ENCODE measurements at regions not wholly inside any gene's neighbourhood (a gene's known extent, or its start where the extent isn't known, plus 50 kb on each side); places are given as distances from the start of the nearest gene placed in this dataset.

- TF ChIP-seq CREB1 (IDR thresholded peaks at IDR 0.05; ENCODE audit: low read depth): no peak
- TF ChIP-seq CEBPB (IDR thresholded peaks at IDR 0.05): no peak
- TF ChIP-seq RAD21 (IDR thresholded peaks at IDR 0.05; ENCODE audit: low read depth): no peak
- TF ChIP-seq TEAD4 (IDR thresholded peaks at IDR 0.05): no peak
- no peak for TF ChIP-seq EP300 (IDR thresholded peaks at IDR 0.05; ENCODE audit: borderline replicate concordance)
- no peak for TF ChIP-seq EGR1 (IDR thresholded peaks at IDR 0.05)
- no peak for TF ChIP-seq REST (IDR thresholded peaks at IDR 0.05; ENCODE audit: low read depth)
- TF ChIP-seq YY1 (IDR thresholded peaks at IDR 0.05; ENCODE audit: low read depth): no peak
- TF ChIP-seq MAX (IDR thresholded peaks at IDR 0.05): no peak
- no peak for TF ChIP-seq TAF1 (IDR thresholded peaks at IDR 0.05; ENCODE audit: low read depth)
These were observed 51.3 kb upstream of the TANC1 start for GRCh38 chr2:158917121-158917520.
